Common myeloid progenitor, CD34-positive (primary cell): ENCODE measurements at regions not wholly inside any gene's neighbourhood (a gene's known extent, or its start where the extent isn't known, plus 50 kb on each side); places are given as distances from the start of the nearest gene placed in this dataset.
"Not testable (repeated sequence)": the region's sequence is repeated elsewhere in the genome, so short reads cannot be mapped to it uniquely, and the experiment has no call there.

Experiments
- CTCF ChIA-PET: fragments of 350-600 bp; sonication (Branson Sonifier 250); formaldehyde crosslinking; loops from one replicate; lab custom pipeline; 2021; ENCODE audit warnings: antibody characterized with exemption; lab: Charles Lee
- POLR2A ChIA-PET: fragments of 350-600 bp; sonication (Branson Sonifier 250); formaldehyde crosslinking; loops from one replicate; lab custom pipeline; 2021; ENCODE audit warnings: antibody characterized with exemption; lab: Charles Lee
- DNase-seq, 3 donors: peaks; one replicate each; pipeline versions ENCODE4 v3.0.0 to v3.0.0-alpha.2; 2013
- H3K27ac ChIP-seq, 2 experiments: 1 replicate in 1 of 2; 2 replicates in 1 of 2; pipeline ENCODE4 v1.7.0; 2013; ENCODE audit warnings: inconsistent platforms in 2 of 2, low read length in 2 of 2, mild to moderate bottlenecking in 2 of 2, low read depth in 1 of 2, moderate library complexity in 1 of 2; ENCODE audit not compliant: severe bottlenecking in 2 of 2, insufficient read depth in 1 of 2, poor library complexity in 1 of 2
- H3K27me3 ChIP-seq, 5 experiments: replicated peaks in 2 of 5; 1 replicate in 3 of 5; 2 replicates in 2 of 5; pipeline versions ENCODE4 v1.6.1 to v1.7.0; 2013; ENCODE audit warnings: low read length in 4 of 5, mild to moderate bottlenecking in 2 of 5, moderate library complexity in 2 of 5, inconsistent platforms in 1 of 5; ENCODE audit not compliant: insufficient read depth in 5 of 5, control insufficient read depth in 4 of 5
- H3K36me3 ChIP-seq, 4 experiments: 1 replicate in 2 of 4; 2 replicates in 2 of 4; pipeline versions ENCODE4 v1.6.1 to v1.7.0; 2013; ENCODE audit warnings: low read length in 3 of 4, control low read depth in 1 of 4, mild to moderate bottlenecking in 1 of 4; ENCODE audit not compliant: control insufficient read depth in 4 of 4, insufficient read depth in 4 of 4
- H3K4me1 ChIP-seq, 4 experiments: 1 replicate in 3 of 4; 2 replicates in 1 of 4; pipeline versions ENCODE4 v1.6.1 to v1.7.1; 2013; ENCODE audit warnings: low read length in 3 of 4, mild to moderate bottlenecking in 3 of 4, control low read depth in 1 of 4, inconsistent platforms in 1 of 4, moderate library complexity in 1 of 4; ENCODE audit not compliant: control insufficient read depth in 4 of 4, insufficient read depth in 4 of 4; ENCODE audit errors: control extremely low read depth in 1 of 4
- H3K4me3 ChIP-seq, 7 experiments: 1 replicate in 4 of 7; 2 replicates in 3 of 7; pipeline versions ENCODE4 v1.5.1 to v1.7.0; 2013; ENCODE audit warnings: mild to moderate bottlenecking in 7 of 7, low read length in 6 of 7, moderate library complexity in 6 of 7, inconsistent platforms in 2 of 7, low read depth in 2 of 7, control low read depth in 1 of 7; ENCODE audit not compliant: insufficient read depth in 4 of 7, control insufficient read depth in 1 of 7; ENCODE audit errors: extremely low read depth in 1 of 7
- H3K9me3 ChIP-seq, 5 experiments: 1 replicate in 4 of 5; 2 replicates in 1 of 5; pipeline versions ENCODE4 v1.6.1 to v1.7.1; 2013; ENCODE audit warnings: low read length in 4 of 5, mild to moderate bottlenecking in 2 of 5, inconsistent platforms in 1 of 5, low read depth in 1 of 5, moderate library complexity in 1 of 5; ENCODE audit not compliant: control insufficient read depth in 4 of 5, insufficient read depth in 2 of 5; ENCODE audit errors: control extremely low read depth in 1 of 5
- WGBS: methylation state at CpG from one replicate; pipeline ENCODE4 v1.1.5; 2013; ENCODE audit not compliant: insufficient coverage; 5-methylcytosine and 5-hydroxymethylcytosine counted together

DNA sequence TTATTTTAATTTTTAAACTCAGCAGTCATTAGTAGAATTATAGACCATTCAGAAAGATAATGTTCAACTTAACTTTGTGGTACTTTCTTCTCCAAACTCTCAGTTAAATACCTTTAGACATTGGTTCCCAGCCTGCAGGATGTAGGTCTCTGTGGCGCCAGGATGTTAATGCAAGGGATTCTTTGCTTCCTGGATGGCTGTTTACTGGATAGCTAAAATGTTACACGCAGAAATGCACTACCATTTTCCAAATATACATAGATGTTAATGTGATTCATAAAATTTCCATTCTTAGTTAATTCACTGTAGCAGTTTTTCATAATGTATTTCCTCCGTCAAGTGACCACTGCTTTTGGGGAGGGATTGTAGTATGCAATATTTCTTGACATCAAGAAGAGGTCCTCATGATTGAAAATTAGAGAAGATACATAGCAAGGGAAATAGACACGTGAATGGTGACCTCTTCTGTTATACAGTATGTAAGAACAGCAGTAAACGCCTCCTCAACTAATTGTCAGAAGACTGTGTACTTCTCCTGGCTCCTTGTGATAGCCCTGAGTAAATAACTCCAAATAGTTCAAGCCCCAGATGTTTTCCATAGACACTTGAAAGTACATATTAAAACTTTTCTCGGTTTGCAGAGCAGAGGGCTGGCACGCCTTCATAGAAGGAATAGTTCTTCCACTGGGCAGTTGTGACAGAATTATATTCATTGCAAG lies 128.8 kb downstream of the LCA5 start:
- no peak for DNase-seq
- H3K27ac ChIP-seq, result no peak overlapping the region
- POLR2A ChIA-PET, result no interaction called here
- no peaks in the 10 kb centered on the region for H3K4me1 ChIP-seq
- no peaks in the 10 kb centered on the region for H3K9me3 ChIP-seq
- H3K4me3 ChIP-seq, result no peak overlapping the region
- H3K36me3 ChIP-seq, result no peaks in the 10 kb centered on the region
- CTCF ChIA-PET, result no interaction called here
- 100% methylated on average over 2 of the region's 7 CpGs for WGBS
- H3K27me3 ChIP-seq, result no peaks in the 10 kb centered on the region

DNA sequence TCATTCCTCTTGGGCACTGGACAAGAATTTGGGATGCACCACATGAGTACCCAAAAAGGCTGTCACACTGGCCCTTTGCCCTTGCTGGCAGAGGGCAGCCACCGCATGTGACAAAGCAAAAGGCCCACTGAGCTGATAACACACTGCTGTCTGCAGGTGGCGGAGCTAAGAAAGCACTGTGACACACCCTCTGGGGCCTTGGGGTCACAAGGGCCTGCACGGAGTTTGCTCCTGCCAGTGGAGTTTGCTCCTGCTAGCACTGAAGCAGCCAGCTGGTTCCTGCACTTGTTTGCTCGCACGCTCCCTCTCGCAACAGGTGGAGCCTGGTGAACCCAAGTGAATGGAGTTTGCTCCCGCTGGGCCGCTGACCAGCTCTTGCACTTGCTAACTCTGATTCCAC lies 132.6 kb downstream of the LCA5 start:
- CTCF ChIA-PET, result no interaction called here
- H3K27me3 ChIP-seq, result no peaks in the 10 kb centered on the region
- no peaks in the 10 kb centered on the region for H3K36me3 ChIP-seq
- H3K4me1 ChIP-seq, result no peaks in the 10 kb centered on the region
- no peak overlapping the region for H3K27ac ChIP-seq
- POLR2A ChIA-PET, result interaction anchor here (0.6 kb wide), 1 partner anchor 303 kb away, joined by 5 read pairs; no protein-coding TSS in a partner anchor
- DNase-seq, result no peak
- WGBS, result 92% methylated on average over 8 of the region's 8 CpGs
- no peak overlapping the region for H3K4me3 ChIP-seq
- no peaks in the 10 kb centered on the region for H3K9me3 ChIP-seq

DNA sequence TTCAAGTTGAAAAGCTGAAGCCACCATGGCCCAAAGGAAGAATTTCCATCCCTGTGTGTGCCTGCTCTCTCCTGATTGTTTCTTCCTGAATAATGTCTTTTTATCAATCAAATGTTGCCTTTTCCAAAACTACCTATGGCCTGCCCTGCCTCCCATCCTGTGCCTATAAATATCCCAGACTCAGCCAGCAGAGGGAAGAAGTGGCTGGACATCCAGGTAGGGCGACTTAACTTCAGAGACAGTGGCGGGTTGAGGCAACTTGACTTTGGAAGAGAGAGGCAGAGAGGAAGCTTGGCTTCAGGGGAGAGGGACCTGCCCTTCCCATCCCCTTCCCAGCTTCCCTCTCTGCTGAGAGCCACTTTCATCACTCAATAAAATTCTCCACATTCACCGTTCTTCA lies 133.0 kb downstream of the LCA5 start:
- H3K27me3 ChIP-seq, result no peaks in the 10 kb centered on the region
- H3K4me1 ChIP-seq, result no peaks in the 10 kb centered on the region
- no peaks in the 10 kb centered on the region for H3K36me3 ChIP-seq
- no peaks in the 10 kb centered on the region for H3K9me3 ChIP-seq
- ChIA-PET CTCF (no interaction called here), POLR2A (interaction anchor here (0.6 kb wide), 1 partner anchor 302 kb away, joined by 5 read pairs; no protein-coding TSS in a partner anchor)
- H3K4me3 ChIP-seq, result no peak overlapping the region
- DNase-seq, result no peak
- H3K27ac ChIP-seq, result no peak overlapping the region
- 100% methylated on average over 2 of the region's 3 CpGs for WGBS

DNA sequence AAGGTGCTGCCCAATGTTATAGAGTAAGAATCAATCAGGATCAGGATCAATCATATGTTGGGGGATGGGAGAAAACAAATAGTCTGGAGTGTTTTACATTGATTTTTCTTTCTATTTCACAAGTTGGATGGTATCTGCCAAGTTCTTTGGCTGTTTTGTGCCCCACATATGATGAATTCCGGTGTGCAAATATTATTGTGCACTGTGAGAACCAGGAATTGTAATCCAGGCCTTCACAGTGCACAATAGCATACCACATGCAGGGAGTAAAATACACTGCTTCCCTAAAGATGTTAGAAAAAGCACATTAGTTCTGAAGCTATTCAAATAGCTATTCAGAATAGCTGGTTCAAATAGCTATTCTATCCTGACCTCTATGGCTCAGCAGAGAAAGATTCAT lies 133.7 kb downstream of the LCA5 start:
- Histone ChIP-seq H3K36me3 (no peaks in the 10 kb centered on the region), H3K27me3 (no peaks in the 10 kb centered on the region), H3K4me1 (no peaks in the 10 kb centered on the region), H3K27ac (no peak overlapping the region), H3K9me3 (no peaks in the 10 kb centered on the region), H3K4me3 (no peak overlapping the region)
- ChIA-PET CTCF (no interaction called here), POLR2A (no interaction called here)
- WGBS, result no CpG with 5 or more reads among the region's 1 CpG
- DNase-seq, result no peak

DNA sequence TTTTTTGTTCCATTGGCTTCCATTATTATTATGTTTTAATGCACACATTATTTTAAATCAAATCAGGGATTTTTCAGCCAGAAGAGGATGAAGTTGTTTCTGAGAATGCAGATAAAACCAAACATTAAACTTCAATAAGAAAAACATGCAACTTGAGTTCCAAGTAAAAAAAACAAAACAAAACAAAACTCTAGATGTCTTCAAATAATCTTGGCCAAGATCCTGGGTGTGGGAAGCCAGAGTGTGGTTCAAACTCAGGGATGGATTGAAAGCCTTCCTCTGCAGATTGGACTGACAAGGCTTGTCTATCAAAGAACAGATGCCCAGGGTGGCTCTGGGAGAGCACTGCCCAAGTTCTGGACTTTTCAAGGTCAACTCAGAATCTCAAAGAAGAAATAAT lies 134.1 kb downstream of the LCA5 start:
- no peaks in the 10 kb centered on the region for H3K9me3 ChIP-seq
- DNase-seq, result no peak
- H3K27ac ChIP-seq, result no peak overlapping the region
- CTCF ChIA-PET, result no interaction called here
- H3K27me3 ChIP-seq, result peaks cover 0 to under 1% (median 0%) of the 10 kb centered on the region in 5 experiments
- H3K36me3 ChIP-seq, result no peaks in the 10 kb centered on the region
- H3K4me3 ChIP-seq, result no peak overlapping the region
- POLR2A ChIA-PET, result no interaction called here
- H3K4me1 ChIP-seq, result no peaks in the 10 kb centered on the region

DNA sequence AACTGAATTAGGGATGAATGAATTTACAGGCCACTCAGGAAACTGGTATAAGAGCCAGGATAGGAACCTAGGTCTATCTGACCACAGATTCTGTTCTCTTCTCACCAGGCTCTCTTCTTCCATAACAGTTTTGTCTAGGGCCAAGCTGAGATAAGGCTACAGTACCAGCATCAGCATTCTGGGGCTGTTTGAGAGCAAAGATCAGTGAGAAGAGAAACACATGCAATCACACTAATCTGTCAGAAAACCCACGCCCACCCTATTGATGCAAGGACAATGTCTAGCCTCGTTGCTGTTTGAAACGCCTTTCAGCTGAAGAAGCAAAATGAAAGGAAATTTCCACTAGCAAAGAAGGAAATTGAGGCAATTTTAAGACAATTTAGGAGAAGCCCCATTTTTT lies 137.7 kb downstream of the LCA5 start:
- POLR2A ChIA-PET, result no interaction called here
- Histone ChIP-seq H3K4me1 (no peaks in the 10 kb centered on the region), H3K36me3 (no peaks in the 10 kb centered on the region), H3K4me3 (no peak overlapping the region), H3K27ac (no peak overlapping the region), H3K27me3 (peaks cover 0 to 1% (median 0%) of the 10 kb centered on the region in 5 experiments), H3K9me3 (no peaks in the 10 kb centered on the region)
- 74% methylated on average over 3 of the region's 3 CpGs for WGBS
- CTCF ChIA-PET, result no interaction called here
- DNase-seq, result no peak

DNA sequence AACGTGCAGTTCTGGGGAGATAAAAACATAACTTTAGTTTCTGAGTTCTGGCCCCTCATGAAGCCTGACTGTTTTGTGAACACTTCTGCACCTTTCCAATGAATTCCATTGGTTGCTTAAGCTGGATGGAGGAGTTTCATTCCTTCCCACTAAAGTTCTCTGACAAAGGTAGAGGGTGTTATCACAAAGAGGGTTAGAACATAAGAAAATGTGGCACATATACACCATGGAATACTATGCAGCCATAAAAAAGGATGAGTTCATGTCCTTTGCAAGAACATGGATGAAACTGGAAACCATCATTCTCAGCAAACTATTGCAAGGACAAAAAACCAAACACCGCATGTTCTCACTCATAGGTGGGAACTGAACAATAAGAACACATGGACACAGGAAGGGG lies 138.6 kb downstream of the LCA5 start:
- DNase-seq, H3K9me3 ChIP-seq, H3K4me1 ChIP-seq, POLR2A ChIA-PET, H3K27me3 ChIP-seq, H3K36me3 ChIP-seq, H3K27ac ChIP-seq, H3K4me3 ChIP-seq, CTCF ChIA-PET: not testable (repeated sequence)
- WGBS, result 100% methylated on average over 1 of the region's 2 CpGs
